Esophagus muscularis mucosa (tissue), 4 donors: ENCODE measurements at regions not wholly inside any gene's neighbourhood (a gene's known extent, or its start where the extent isn't known, plus 50 kb on each side); places are given as distances from the start of the nearest gene placed in this dataset.

Source experiments
- DNase-seq: peaks from one replicate; pipeline ENCODE4 v3.0.0-alpha.2; 2017; ENCODE audit errors: extremely low spot score
- H3K27ac ChIP-seq, 4 donors: fragments of 200-600 bp; sonication (generic); replicated peaks in 1 of 4; 1 replicate in 3 of 4; 2 replicates in 1 of 4; pipeline ENCODE4 v1.5.1; 2016 to 2019; ENCODE audit warnings: mild to moderate bottlenecking in 1 of 4
- H3K27me3 ChIP-seq, 4 donors: fragments of 200-600 bp; sonication (generic); one replicate each; pipeline versions ENCODE4 v1.5.1 to v1.6.0; 2016 to 2019
- H3K36me3 ChIP-seq, 4 donors: fragments of 200-600 bp; sonication (generic); one replicate each; pipeline ENCODE4 v1.5.1; 2016 to 2019
- H3K4me1 ChIP-seq, 4 donors: fragments of 200-600 bp; sonication (generic); one replicate each; pipeline ENCODE4 v1.5.1; 2016 to 2019
- H3K4me3 ChIP-seq, 4 donors: fragments of 200-600 bp; sonication (generic); 1 replicate in 2 of 4; 2 replicates in 2 of 4; pipeline ENCODE4 v1.5.1; 2016 to 2019; ENCODE audit warnings: mild to moderate bottlenecking in 4 of 4, moderate library complexity in 1 of 4
- H3K9me3 ChIP-seq, 4 donors: fragments of 200-600 bp; sonication (generic); 1 replicate in 3 of 4; 2 replicates in 1 of 4; pipeline ENCODE4 v1.5.1; 2016 to 2019
- EP300 ChIP-seq: sonication (generic); formaldehyde crosslinking; IDR thresholded peaks from one replicate; pipeline ENCODE4 v1.6.1; 2017; ENCODE audit warnings: antibody characterized with exemption
- POLR2A ChIP-seq: fragments of 450-650 bp; IDR thresholded peaks from one replicate; pipeline ENCODE4 v1.6.1; 2017; ENCODE audit warnings: antibody characterized with exemption, moderate library complexity, mild to moderate bottlenecking, low read depth
- POLR2AphosphoS5 ChIP-seq, 2 donors: sonication (generic); formaldehyde crosslinking; IDR thresholded peaks; one replicate each; pipeline ENCODE4 v1.6.1; 2017; ENCODE audit warnings: antibody characterized with exemption in 2 of 2
- WGBS: methylation state at CpG from one replicate; pipeline ENCODE4 v1.1.5; 2018; 5-methylcytosine and 5-hydroxymethylcytosine counted together
- intact Hi-C: fragments of 100-400 bp; cut with DNase I; formaldehyde crosslinking; loops from one replicate; pipeline ENCODE4 v1.15.1; 2023
- TF ChIP-seq, protein P1 (sequence below), 3 experiments: fragments of 200-600 bp in 2 of 3; fragments of 450-650 bp in 1 of 3; sonication (generic) in 2 of 3; IDR thresholded peaks; one replicate each; pipeline ENCODE4 v1.5.1; 2017 to 2019; ENCODE audit warnings: antibody characterized with exemption in 3 of 3, mild to moderate bottlenecking in 2 of 3, moderate library complexity in 1 of 3

DNA sequence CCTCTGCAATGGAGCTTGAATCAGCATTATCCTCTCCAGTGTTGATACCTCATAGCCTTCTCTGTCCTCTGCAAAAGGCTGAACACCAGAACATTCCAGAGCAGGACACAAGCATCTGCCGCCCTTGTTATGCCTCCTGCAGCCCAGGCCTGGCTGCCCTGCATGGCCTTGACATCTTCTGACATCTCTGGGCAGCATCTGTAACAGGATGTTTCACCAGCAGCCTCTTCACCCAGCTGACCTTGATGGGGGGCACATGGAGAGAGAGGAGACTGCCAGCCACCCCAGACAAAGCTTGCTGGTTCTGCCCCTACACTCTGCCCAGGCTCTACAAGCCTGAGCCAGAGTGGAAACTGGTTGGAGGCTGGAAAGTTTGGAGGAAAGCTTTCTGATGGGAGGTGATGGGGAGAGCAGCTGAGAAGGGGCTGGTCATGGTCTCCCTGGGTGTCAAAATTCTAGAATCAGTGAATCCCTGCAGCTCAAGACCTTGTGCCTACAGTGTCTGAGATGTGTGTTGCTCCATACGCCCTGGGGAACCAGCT is 145.1 kb downstream of the MRPL14 start:
- H3K9me3 ChIP-seq: no peaks in the 10 kb centered on the region
- no peak for DNase-seq
- intact Hi-C loops: no loop called here
- no peaks in the 10 kb centered on the region for H3K27me3 ChIP-seq
- H3K36me3 ChIP-seq: no peaks in the 10 kb centered on the region
- 31% methylated on average over 2 of the region's 2 CpGs for WGBS
- no peak overlapping the region for H3K27ac ChIP-seq
- H3K4me1 ChIP-seq: peaks cover 0 to 12% (median 10%) of the 10 kb centered on the region in 4 donors
- TF ChIP-seq, protein P1, sequence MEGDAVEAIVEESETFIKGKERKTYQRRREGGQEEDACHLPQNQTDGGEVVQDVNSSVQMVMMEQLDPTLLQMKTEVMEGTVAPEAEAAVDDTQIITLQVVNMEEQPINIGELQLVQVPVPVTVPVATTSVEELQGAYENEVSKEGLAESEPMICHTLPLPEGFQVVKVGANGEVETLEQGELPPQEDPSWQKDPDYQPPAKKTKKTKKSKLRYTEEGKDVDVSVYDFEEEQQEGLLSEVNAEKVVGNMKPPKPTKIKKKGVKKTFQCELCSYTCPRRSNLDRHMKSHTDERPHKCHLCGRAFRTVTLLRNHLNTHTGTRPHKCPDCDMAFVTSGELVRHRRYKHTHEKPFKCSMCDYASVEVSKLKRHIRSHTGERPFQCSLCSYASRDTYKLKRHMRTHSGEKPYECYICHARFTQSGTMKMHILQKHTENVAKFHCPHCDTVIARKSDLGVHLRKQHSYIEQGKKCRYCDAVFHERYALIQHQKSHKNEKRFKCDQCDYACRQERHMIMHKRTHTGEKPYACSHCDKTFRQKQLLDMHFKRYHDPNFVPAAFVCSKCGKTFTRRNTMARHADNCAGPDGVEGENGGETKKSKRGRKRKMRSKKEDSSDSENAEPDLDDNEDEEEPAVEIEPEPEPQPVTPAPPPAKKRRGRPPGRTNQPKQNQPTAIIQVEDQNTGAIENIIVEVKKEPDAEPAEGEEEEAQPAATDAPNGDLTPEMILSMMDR (IDR thresholded peaks at IDR 0.05): no peak
- no peak for TF ChIP-seq POLR2AphosphoS5 (IDR thresholded peaks at IDR 0.05)
- H3K4me3 ChIP-seq: no peak overlapping the region

DNA sequence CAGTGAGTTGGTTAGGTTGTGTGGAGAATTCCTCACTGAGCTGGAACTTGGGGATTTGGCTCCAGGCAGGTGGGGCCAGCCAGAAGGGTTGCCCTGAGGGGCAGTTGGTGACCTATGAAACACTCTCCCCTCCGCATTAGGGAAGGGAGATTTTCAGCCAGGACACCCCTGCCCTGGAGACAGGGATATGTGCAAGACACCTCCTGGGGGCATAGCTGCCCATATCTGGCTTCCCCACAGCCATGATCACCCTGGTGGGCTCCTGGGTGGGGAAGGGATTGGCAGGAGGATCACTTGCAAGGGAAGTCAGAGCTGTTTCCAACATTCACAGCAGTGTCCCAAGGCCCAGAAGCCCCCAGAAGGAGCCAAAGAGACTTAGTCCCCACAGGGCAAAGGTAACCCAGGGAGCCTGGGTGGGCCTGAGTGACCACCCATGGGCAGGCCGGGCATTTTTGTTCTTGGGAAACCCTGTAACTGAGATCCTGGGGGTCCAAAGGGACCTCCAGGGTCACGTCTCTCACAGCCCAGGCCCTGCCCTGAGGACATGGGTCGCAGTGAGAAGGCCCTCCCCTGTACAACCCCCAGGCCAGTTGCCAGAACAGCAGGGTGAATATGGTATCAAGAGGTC is 145.8 kb downstream of the MRPL14 start:
- H3K36me3 ChIP-seq: no peaks in the 10 kb centered on the region
- no peaks in the 10 kb centered on the region for H3K27me3 ChIP-seq
- DNase-seq: no peak
- H3K4me3 ChIP-seq: no peak overlapping the region
- no peaks in the 10 kb centered on the region for H3K9me3 ChIP-seq
- TF ChIP-seq POLR2AphosphoS5 (IDR thresholded peaks at IDR 0.05): no peak
- TF ChIP-seq, protein P1 (IDR thresholded peaks at IDR 0.05): no peak
- TF ChIP-seq POLR2A: no peak
- TF ChIP-seq EP300: no peak
- WGBS: 89% methylated on average over 4 of the region's 4 CpGs
- intact Hi-C loops: no loop called here
- H3K27ac ChIP-seq: no peak overlapping the region
- H3K4me1 ChIP-seq: peaks cover 0 to 12% (median 10%) of the 10 kb centered on the region in 4 donors

DNA sequence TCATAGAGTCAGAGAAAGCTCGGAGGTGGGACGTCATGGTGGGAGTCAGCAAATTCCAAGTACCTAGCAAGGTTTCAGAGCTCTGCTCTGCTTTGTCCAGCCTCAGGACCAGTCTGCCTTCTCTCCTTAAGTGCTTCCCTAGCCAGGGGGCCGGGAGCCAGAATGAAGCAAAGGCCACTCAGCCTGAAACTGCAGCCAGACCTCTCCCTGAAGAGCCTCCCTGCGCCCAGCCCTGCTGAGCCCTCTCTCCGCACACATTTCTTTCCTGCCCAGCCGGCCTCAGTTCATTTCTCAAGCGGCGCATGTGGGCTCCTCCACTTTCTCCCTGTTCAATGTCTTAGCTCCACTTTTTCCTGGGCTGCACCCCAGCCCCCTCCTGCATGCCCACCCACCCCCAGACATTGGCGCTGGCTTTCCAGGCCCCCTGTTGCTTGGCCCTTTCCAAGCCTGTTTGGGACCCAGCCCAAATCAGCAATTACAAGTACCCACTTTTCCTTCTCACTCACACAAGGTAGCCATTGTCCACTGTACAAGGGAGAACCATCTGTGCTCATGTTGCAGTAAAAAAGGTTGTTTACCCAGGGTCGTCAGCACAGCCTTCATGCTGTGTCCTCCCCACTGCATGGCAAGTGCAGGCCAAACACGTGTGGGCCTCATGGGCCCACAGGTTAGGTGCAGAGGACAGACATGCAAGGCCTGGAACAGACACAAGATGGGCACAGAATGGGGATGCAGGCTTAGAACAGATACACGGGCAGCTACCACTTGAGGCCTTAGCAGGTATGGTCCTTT is 147.1 kb downstream of the MRPL14 start:
- 84% methylated on average over 12 of the region's 12 CpGs for WGBS
- DNase-seq: no peak
- Histone ChIP-seq H3K27ac (no peak overlapping the region), H3K9me3 (no peaks in the 10 kb centered on the region), H3K27me3 (no peaks in the 10 kb centered on the region), H3K4me3 (no peak overlapping the region), H3K4me1 (peaks cover 0 to 12% (median 10%) of the 10 kb centered on the region in 4 donors), H3K36me3 (no peaks in the 10 kb centered on the region)
- intact Hi-C loops: no loop called here
- no peak for TF ChIP-seq POLR2AphosphoS5 (IDR thresholded peaks at IDR 0.05)

DNA sequence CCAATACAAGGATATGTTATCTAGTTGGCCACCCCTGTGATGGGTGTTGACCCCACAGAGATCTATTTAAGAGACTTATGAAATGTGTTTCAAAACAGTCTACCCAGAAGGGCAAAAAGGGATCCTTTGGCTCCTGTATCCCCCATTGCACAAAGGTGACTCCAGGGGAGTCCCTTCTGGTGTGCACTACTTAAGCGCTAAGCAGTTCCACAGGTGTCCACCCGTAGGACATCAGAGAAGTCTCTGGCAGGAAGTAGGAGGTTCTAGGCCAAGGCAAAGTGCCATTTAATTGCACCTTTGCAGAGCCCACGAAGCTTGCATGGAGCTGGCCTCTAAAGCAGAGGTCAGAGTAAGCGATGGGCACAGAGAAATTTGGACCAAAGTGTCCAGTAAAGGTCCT is 147.7 kb downstream of the MRPL14 start:
- intact Hi-C loops: loop anchor here (10.0 kb wide), 1 partner anchor 205 kb away; the partner anchor contains the start of gene VEGFA
- H3K27ac ChIP-seq: no peak overlapping the region
- H3K4me3 ChIP-seq: no peak overlapping the region
- H3K27me3 ChIP-seq: no peaks in the 10 kb centered on the region
- peaks cover 0 to 12% (median 10%) of the 10 kb centered on the region in 4 donors for H3K4me1 ChIP-seq
- no peaks in the 10 kb centered on the region for H3K36me3 ChIP-seq
- no peaks in the 10 kb centered on the region for H3K9me3 ChIP-seq
- DNase-seq: no peak
- no peak for TF ChIP-seq POLR2A
- TF ChIP-seq EP300: no peak
- TF ChIP-seq, protein P1 (IDR thresholded peaks at IDR 0.05): no peak
- TF ChIP-seq POLR2AphosphoS5 (IDR thresholded peaks at IDR 0.05): no peak
- 100% methylated on average over 4 of the region's 4 CpGs for WGBS
